Neural progenitor cell (in vitro differentiated cells): ENCODE measurements at regions not wholly inside any gene's neighbourhood (a gene's known extent, or its start where the extent isn't known, plus 50 kb on each side); places are given as distances from the start of the nearest gene placed in this dataset.
A peak's percentile ranks its signal among the peaks of the same experiment; 100 is the strongest.

Experiments
- DNase-seq: peaks from one replicate; pipeline ENCODE4 v3.0.0-alpha.2; 2016; ENCODE audit warnings: low spot score
- H2AFZ ChIP-seq: fragments of 200-600 bp; sonication (generic); replicated peaks from 2 replicates; pipeline ENCODE4 v1.6.1; 2016; ENCODE audit warnings: antibody characterized with exemption
- H3F3A ChIP-seq: fragments of 200-600 bp; sonication (generic); 2 replicates; pipeline ENCODE4 v1.6.1; 2016; ENCODE audit warnings: antibody characterized with exemption, low read depth
- H3K27ac ChIP-seq: fragments of 200-600 bp; sonication (generic); 2 replicates; pipeline ENCODE4 v1.5.1; 2016; ENCODE audit warnings: mild to moderate bottlenecking
- H3K27me3 ChIP-seq: fragments of 200-600 bp; sonication (generic); 2 replicates; pipeline ENCODE4 v1.6.1; 2016; ENCODE audit warnings: mild to moderate bottlenecking, moderate library complexity
- H3K36me3 ChIP-seq: fragments of 200-600 bp; sonication (generic); 2 replicates; pipeline ENCODE4 v1.5.1; 2016
- H3K4me1 ChIP-seq: fragments of 200-600 bp; sonication (generic); 2 replicates; pipeline ENCODE4 v1.6.1; 2016; ENCODE audit warnings: mixed run types
- H3K4me2 ChIP-seq: fragments of 200-600 bp; sonication (generic); 2 replicates; pipeline ENCODE4 v1.6.1; 2016
- H3K4me3 ChIP-seq: fragments of 200-600 bp; sonication (generic); 2 replicates; pipeline ENCODE4 v1.5.1; 2016
- H3K79me2 ChIP-seq: fragments of 200-600 bp; sonication (generic); 2 replicates; pipeline ENCODE4 v1.6.1; 2016; ENCODE audit warnings: low read depth
- H3K9ac ChIP-seq: fragments of 200-600 bp; sonication (generic); 2 replicates; pipeline ENCODE4 v1.6.1; 2016
- H3K9me3 ChIP-seq: fragments of 200-600 bp; sonication (generic); 2 replicates; pipeline ENCODE4 v1.5.1; 2016; ENCODE audit warnings: low read depth
- H4K20me1 ChIP-seq: fragments of 200-600 bp; sonication (generic); 2 replicates; pipeline ENCODE4 v1.6.1; 2016; ENCODE audit warnings: low read depth
- H3K27ac Mint-ChIP-seq: 3 replicates; pipeline ENCODE4 v1.8.0; 2021; ENCODE audit warnings: mixed read lengths
- H3K27me3 Mint-ChIP-seq: 2 replicates; pipeline ENCODE4 v1.8.0; 2022; ENCODE audit warnings: low read depth, mild to moderate bottlenecking, inconsistent platforms, moderate library complexity, mixed read lengths; ENCODE audit not compliant: insufficient read depth
- H3K36me3 Mint-ChIP-seq: 3 replicates; pipeline ENCODE4 v1.8.0; 2021; ENCODE audit warnings: mixed read lengths
- H3K4me1 Mint-ChIP-seq: 3 replicates; pipeline ENCODE4 v1.8.0; 2021; ENCODE audit warnings: mixed read lengths
- H3K4me3 Mint-ChIP-seq: 3 replicates; pipeline ENCODE4 v1.8.0; 2021; ENCODE audit warnings: mild to moderate bottlenecking, moderate library complexity, mixed read lengths
- H3K9me3 Mint-ChIP-seq: 3 replicates; pipeline ENCODE4 v1.8.0; 2020; ENCODE audit warnings: mixed read lengths
- CTCF ChIP-seq: fragments of 200-600 bp; sonication (generic); IDR thresholded peaks from 2 replicates; pipeline ENCODE4 v1.5.1; 2017; ENCODE audit warnings: antibody characterized with exemption, mild to moderate bottlenecking
- EZH2 ChIP-seq: fragments of 200-600 bp; sonication (generic); IDR thresholded peaks from 2 replicates; pipeline ENCODE4 v1.6.1; 2017; ENCODE audit warnings: antibody characterized with exemption, mild to moderate bottlenecking, moderate library complexity
- EZH2phosphoT487 ChIP-seq: fragments of 200-600 bp; sonication (generic); IDR thresholded peaks from 2 replicates; pipeline ENCODE4 v1.6.1; 2017; ENCODE audit warnings: antibody characterized with exemption

GRCh38 chr15:26352909-26353308 lies 420.0 kb downstream of the GABRB3 start:
- no peaks in the 10 kb centered on the region for H3K9me3 ChIP-seq
- Mint-ChIP-seq H3K36me3 (peaks cover under 1% of the 10 kb centered on the region), H3K4me3 (no peak overlapping the region), H3K27ac (no peak overlapping the region), H3K4me1 (peaks cover 15% of the 10 kb centered on the region), H3K9me3 (peaks cover 10% of the 10 kb centered on the region), H3K27me3 (peaks cover 3% of the 10 kb centered on the region)
- no peak for DNase-seq
- no peaks in the 10 kb centered on the region for H3F3A ChIP-seq
- no peak overlapping the region for H3K9ac ChIP-seq
- no peak overlapping the region for H3K4me2 ChIP-seq
- H3K4me3 ChIP-seq = no peak overlapping the region
- H3K27me3 ChIP-seq = no peaks in the 10 kb centered on the region
- no peak overlapping the region for H2AFZ ChIP-seq
- H3K79me2 ChIP-seq = no peaks in the 10 kb centered on the region
- no peaks in the 10 kb centered on the region for H3K4me1 ChIP-seq
- no peak overlapping the region for H3K27ac ChIP-seq
- TF ChIP-seq EZH2 (no peak), CTCF (no peak), EZH2phosphoT487 (no peak)
- H4K20me1 ChIP-seq = no peaks in the 10 kb centered on the region
- no peaks in the 10 kb centered on the region for H3K36me3 ChIP-seq

- Mint-ChIP-seq H3K36me3 (peaks cover 2% of the 10 kb centered on the region), H3K9me3 (peaks cover 15% of the 10 kb centered on the region), H3K4me1 (peaks cover 15% of the 10 kb centered on the region), H3K4me3 (no peak overlapping the region), H3K27me3 (peaks cover 4% of the 10 kb centered on the region), H3K27ac (no peak overlapping the region)
- no peaks in the 10 kb centered on the region for H3K27me3 ChIP-seq
- H3K4me2 ChIP-seq = no peak overlapping the region
- H3K4me3 ChIP-seq = no peak overlapping the region
- no peaks in the 10 kb centered on the region for H4K20me1 ChIP-seq
- no peak overlapping the region for H3K9ac ChIP-seq
- no peaks in the 10 kb centered on the region for H3K79me2 ChIP-seq
- H3K4me1 ChIP-seq = no peaks in the 10 kb centered on the region
- TF ChIP-seq EZH2phosphoT487 (no peak), EZH2 (no peak), CTCF (no peak)
- no peak overlapping the region for H2AFZ ChIP-seq
- H3F3A ChIP-seq = no peaks in the 10 kb centered on the region
- DNase-seq = no peak
- H3K9me3 ChIP-seq = no peaks in the 10 kb centered on the region
- H3K27ac ChIP-seq = no peak overlapping the region
- no peaks in the 10 kb centered on the region for H3K36me3 ChIP-seq
Measured at GRCh38 chr15:26352406-26352805, 420.5 kb downstream of the GABRB3 start.

GRCh38 chr15:26325495-26325894 lies 447.4 kb downstream of the GABRB3 start:
- no peak overlapping the region for H3K4me3 Mint-ChIP-seq
- no peaks in the 10 kb centered on the region for H3K27me3 Mint-ChIP-seq
- Histone ChIP-seq H3K79me2 (no peaks in the 10 kb centered on the region), H3K9ac (no peak overlapping the region), H2AFZ (no peak overlapping the region), H4K20me1 (no peaks in the 10 kb centered on the region), H3K4me2 (no peak overlapping the region), H3K4me1 (no peaks in the 10 kb centered on the region), H3K9me3 (no peaks in the 10 kb centered on the region), H3F3A (no peaks in the 10 kb centered on the region), H3K27me3 (no peaks in the 10 kb centered on the region), H3K4me3 (no peak overlapping the region), H3K27ac (no peak overlapping the region), H3K36me3 (no peaks in the 10 kb centered on the region)
- H3K36me3 Mint-ChIP-seq = no peaks in the 10 kb centered on the region
- H3K9me3 Mint-ChIP-seq = no peaks in the 10 kb centered on the region
- DNase-seq = no peak
- peaks cover 5% of the 10 kb centered on the region for H3K4me1 Mint-ChIP-seq
- no peak overlapping the region for H3K27ac Mint-ChIP-seq
- no peak for TF ChIP-seq EZH2phosphoT487
- no peak for TF ChIP-seq EZH2
- TF ChIP-seq CTCF = no peak

- no peaks in the 10 kb centered on the region for H3F3A ChIP-seq
- H3K4me1 Mint-ChIP-seq = peaks cover 5% of the 10 kb centered on the region
- H3K36me3 Mint-ChIP-seq = no peaks in the 10 kb centered on the region
- H3K36me3 ChIP-seq = no peaks in the 10 kb centered on the region
- no peak overlapping the region for H2AFZ ChIP-seq
- H3K9me3 Mint-ChIP-seq = no peaks in the 10 kb centered on the region
- no peak overlapping the region for H3K4me2 ChIP-seq
- H3K27me3 Mint-ChIP-seq = no peaks in the 10 kb centered on the region
- H3K27ac ChIP-seq = no peak overlapping the region
- no peaks in the 10 kb centered on the region for H3K79me2 ChIP-seq
- H3K4me3 Mint-ChIP-seq = no peak overlapping the region
- H3K27me3 ChIP-seq = no peaks in the 10 kb centered on the region
- H3K9ac ChIP-seq = no peak overlapping the region
- H3K27ac Mint-ChIP-seq = peak overlapping the region; percentile 38
- no peak overlapping the region for H3K4me3 ChIP-seq
- TF ChIP-seq CTCF (no peak), EZH2 (no peak), EZH2phosphoT487 (no peak)
- no peaks in the 10 kb centered on the region for H3K9me3 ChIP-seq
- no peak for DNase-seq
- no peaks in the 10 kb centered on the region for H4K20me1 ChIP-seq
- no peaks in the 10 kb centered on the region for H3K4me1 ChIP-seq
Measured at GRCh38 chr15:26323566-26323965, 449.3 kb downstream of the GABRB3 start.
